Activated gamma-delta T cell treated with Interleukin-2 at 50 U/mL for 16 hours (primary cell): ENCODE measurements at regions not wholly inside any gene's neighbourhood (a gene's known extent, or its start where the extent isn't known, plus 50 kb on each side); places are given as distances from the start of the nearest gene placed in this dataset.
"Not testable (repeated sequence)": the region's sequence is repeated elsewhere in the genome, so short reads cannot be mapped to it uniquely, and the experiment has no call there.

Experiments used
- DNase-seq: peaks from one replicate; pipeline ENCODE4 v3.0.0-alpha.2; 2020

- DNase-seq = no peak
These were observed 547.3 kb upstream of the MIR17HG start for GRCh38 chr13:90800082-90800746.

- DNase-seq = no peak
These were observed 545.9 kb upstream of the MIR17HG start for GRCh38 chr13:90801621-90802020.

- no peak for DNase-seq
These were observed 544.3 kb upstream of the MIR17HG start for GRCh38 chr13:90803210-90803609.

GRCh38 chr13:90806016-90806615 is 541.4 kb upstream of the MIR17HG start:
- DNase-seq = no peak

GRCh38 chr13:90806892-90807291 is 540.6 kb upstream of the MIR17HG start:
- no peak for DNase-seq

GRCh38 chr13:90808838-90809237 is 538.6 kb upstream of the MIR17HG start:
- DNase-seq = no peak

- no peak for DNase-seq
These were observed 523.5 kb upstream of the MIR17HG start for GRCh38 chr13:90824032-90824431.

GRCh38 chr13:90826688-90827087 is 520.8 kb upstream of the MIR17HG start:
- DNase-seq = no peak

- DNase-seq = no peak
These were observed 516.7 kb upstream of the MIR17HG start for GRCh38 chr13:90830782-90831181.

GRCh38 chr13:90833951-90834350 is 513.5 kb upstream of the MIR17HG start:
- no peak for DNase-seq

- no peak for DNase-seq
These were observed 512.8 kb upstream of the MIR17HG start for GRCh38 chr13:90834700-90835099.

- DNase-seq = no peak
These were observed 511.7 kb upstream of the MIR17HG start for GRCh38 chr13:90835826-90836225.

GRCh38 chr13:90838317-90838960 is 509.0 kb upstream of the MIR17HG start:
- no peak for DNase-seq

- DNase-seq = no peak
These were observed 508.4 kb upstream of the MIR17HG start for GRCh38 chr13:90839061-90839460.

GRCh38 chr13:90846936-90847335 is 500.6 kb upstream of the MIR17HG start:
- DNase-seq = no peak

GRCh38 chr13:90853666-90854065 is 493.8 kb upstream of the MIR17HG start:
- not testable (repeated sequence) for DNase-seq

GRCh38 chr13:90857921-90858320 is 489.6 kb upstream of the MIR17HG start:
- DNase-seq = no peak

GRCh38 chr13:90866006-90866405 is 481.5 kb upstream of the MIR17HG start:
- no peak for DNase-seq

GRCh38 chr13:90867336-90867683 is 480.2 kb upstream of the MIR17HG start:
- no peak for DNase-seq

GRCh38 chr13:90868321-90868920 is 479.1 kb upstream of the MIR17HG start:
- no peak for DNase-seq

GRCh38 chr13:90869580-90869979 is 477.9 kb upstream of the MIR17HG start:
- DNase-seq = no peak

- no peak for DNase-seq
These were observed 474.9 kb upstream of the MIR17HG start for GRCh38 chr13:90872491-90873025.

GRCh38 chr13:90880790-90881189 is 466.7 kb upstream of the MIR17HG start:
- DNase-seq = no peak

- no peak for DNase-seq
These were observed 464.9 kb upstream of the MIR17HG start for GRCh38 chr13:90882551-90882950.
